ENCODE measurements at regions not wholly inside any gene's neighbourhood (a gene's known extent, or its start where the extent isn't known, plus 50 kb on each side); places are given as distances from the start of the nearest gene placed in this dataset.

DNA sequence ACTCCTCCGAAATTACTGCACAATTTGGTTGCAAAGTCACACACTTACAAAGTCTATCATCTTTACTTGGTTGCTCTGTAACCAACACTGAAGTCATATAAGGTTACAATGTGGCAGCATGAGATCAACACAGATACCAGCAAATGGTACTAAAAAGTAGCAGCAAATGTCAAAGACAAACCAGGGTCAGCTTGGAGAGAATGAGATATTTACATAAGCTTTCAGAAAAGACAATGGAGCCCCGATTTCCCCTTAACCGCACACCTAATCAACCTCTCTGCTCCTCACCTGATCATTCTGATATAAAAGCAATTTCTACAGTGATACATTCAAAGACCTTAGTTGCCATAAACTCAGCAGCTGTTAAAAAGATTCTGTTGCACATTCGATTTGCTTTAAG lies 76.4 kb upstream of the FOXN3 start:
- Histone ChIP-seq H3K27ac (replicated peaks in 1 of 4) (no peak overlapping the region), H3K36me3 (no peaks in the 10 kb centered on the region), H3K4me1 (peaks cover 5 to 18% (median 16%) of the 10 kb centered on the region in 4 donors), H3K27me3 (no peaks in the 10 kb centered on the region), H3K4me3 (no peak overlapping the region), H3K9me3 (no peaks in the 10 kb centered on the region)
- TF ChIP-seq POLR2AphosphoS5 (IDR thresholded peaks at IDR 0.05) (no peak), POLR2A (IDR thresholded peaks at IDR 0.05; ENCODE audit: low read depth) (no peak), EP300 (IDR thresholded peaks at IDR 0.05) (no peak)
- TF ChIP-seq, protein P1, sequence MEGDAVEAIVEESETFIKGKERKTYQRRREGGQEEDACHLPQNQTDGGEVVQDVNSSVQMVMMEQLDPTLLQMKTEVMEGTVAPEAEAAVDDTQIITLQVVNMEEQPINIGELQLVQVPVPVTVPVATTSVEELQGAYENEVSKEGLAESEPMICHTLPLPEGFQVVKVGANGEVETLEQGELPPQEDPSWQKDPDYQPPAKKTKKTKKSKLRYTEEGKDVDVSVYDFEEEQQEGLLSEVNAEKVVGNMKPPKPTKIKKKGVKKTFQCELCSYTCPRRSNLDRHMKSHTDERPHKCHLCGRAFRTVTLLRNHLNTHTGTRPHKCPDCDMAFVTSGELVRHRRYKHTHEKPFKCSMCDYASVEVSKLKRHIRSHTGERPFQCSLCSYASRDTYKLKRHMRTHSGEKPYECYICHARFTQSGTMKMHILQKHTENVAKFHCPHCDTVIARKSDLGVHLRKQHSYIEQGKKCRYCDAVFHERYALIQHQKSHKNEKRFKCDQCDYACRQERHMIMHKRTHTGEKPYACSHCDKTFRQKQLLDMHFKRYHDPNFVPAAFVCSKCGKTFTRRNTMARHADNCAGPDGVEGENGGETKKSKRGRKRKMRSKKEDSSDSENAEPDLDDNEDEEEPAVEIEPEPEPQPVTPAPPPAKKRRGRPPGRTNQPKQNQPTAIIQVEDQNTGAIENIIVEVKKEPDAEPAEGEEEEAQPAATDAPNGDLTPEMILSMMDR (IDR thresholded peaks at IDR 0.05), result no peak
- no peak for DNase-seq (ENCODE audit: extremely low spot score)
- intact Hi-C loops (cut with DNase I), result no loop called here
- WGBS, result 93% methylated on average over 4 of the region's 4 CpGs

GRCh38 chr14:89491711-89492381 lies 74.8 kb upstream of the FOXN3 start:
- H3K4me1 ChIP-seq, result peaks cover 5 to 18% (median 16%) of the 10 kb centered on the region in 4 donors
- TF ChIP-seq EP300 (IDR thresholded peaks at IDR 0.05) (no peak), POLR2AphosphoS5 (IDR thresholded peaks at IDR 0.05) (no peak), POLR2A (IDR thresholded peaks at IDR 0.05; ENCODE audit: low read depth) (no peak)
- TF ChIP-seq, protein P1 (IDR thresholded peaks at IDR 0.05), result no peak
- intact Hi-C loops (cut with DNase I), result no loop called here
- no peaks in the 10 kb centered on the region for H3K36me3 ChIP-seq
- H3K27ac ChIP-seq (replicated peaks in 1 of 4), result no peak overlapping the region
- H3K9me3 ChIP-seq, result no peaks in the 10 kb centered on the region
- no peak overlapping the region for H3K4me3 ChIP-seq
- no peak for DNase-seq (ENCODE audit: extremely low spot score)
- no peaks in the 10 kb centered on the region for H3K27me3 ChIP-seq
- 73% methylated on average over 8 of the region's 8 CpGs for WGBS

GRCh38 chr14:89490466-89490865 lies 73.4 kb upstream of the FOXN3 start:
- 91% methylated on average over 5 of the region's 5 CpGs for WGBS
- peaks cover 0 to 4% (median 0%) of the 10 kb centered on the region in 4 donors for H3K36me3 ChIP-seq
- DNase-seq (ENCODE audit: extremely low spot score), result no peak
- H3K4me1 ChIP-seq, result peaks cover 5 to 18% (median 16%) of the 10 kb centered on the region in 4 donors
- no peaks in the 10 kb centered on the region for H3K9me3 ChIP-seq
- peak overlapping the region; percentile 46 to 64 (median 56) for H3K27ac ChIP-seq (replicated peaks in 1 of 4)
- intact Hi-C loops (cut with DNase I), result no loop called here
- H3K27me3 ChIP-seq, result no peaks in the 10 kb centered on the region
- H3K4me3 ChIP-seq, result peak overlapping the region; percentile 40 to 45 (median 43)
- TF ChIP-seq, protein P1 (IDR thresholded peaks at IDR 0.05), result no peak
- TF ChIP-seq POLR2AphosphoS5 (IDR thresholded peaks at IDR 0.05), result no peak
- no peak for TF ChIP-seq EP300 (IDR thresholded peaks at IDR 0.05)
- no peak for TF ChIP-seq POLR2A (IDR thresholded peaks at IDR 0.05; ENCODE audit: low read depth)

DNA sequence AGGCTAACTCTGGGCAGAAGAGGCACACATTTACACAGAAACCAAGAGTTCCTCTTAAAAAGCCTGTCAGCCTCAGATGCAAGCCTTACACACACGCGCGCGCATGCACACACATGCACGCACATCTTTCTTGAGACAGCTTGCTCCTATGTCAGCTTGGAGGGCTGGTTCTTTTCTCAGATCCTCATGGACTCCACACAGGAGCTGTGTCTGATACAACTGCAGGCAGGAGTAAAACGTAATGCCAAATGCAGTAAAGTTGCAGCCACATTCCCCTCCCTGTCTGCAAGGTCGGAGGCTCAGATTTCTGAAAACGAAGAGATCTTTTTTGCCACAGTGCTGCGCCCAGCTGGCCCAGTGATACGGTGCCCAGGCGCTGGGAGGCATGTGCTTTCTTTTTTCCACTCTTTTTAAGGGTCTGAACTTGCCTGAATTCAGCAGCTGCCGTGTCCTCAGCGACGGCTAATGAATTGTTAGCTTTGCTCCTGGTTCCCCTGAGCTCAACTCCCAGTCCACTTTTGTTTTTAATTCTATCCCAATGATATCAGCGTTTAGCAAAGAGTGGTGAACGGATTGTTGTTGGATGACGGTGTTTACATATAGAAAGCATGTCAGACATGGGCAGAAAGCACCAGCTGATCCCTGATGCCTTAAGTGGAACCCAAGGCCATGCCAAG lies 72.9 kb upstream of the FOXN3 start:
- no peaks in the 10 kb centered on the region for H3K9me3 ChIP-seq
- DNase-seq (ENCODE audit: extremely low spot score), result no peak
- intact Hi-C loops (cut with DNase I), result no loop called here
- H3K36me3 ChIP-seq, result peaks cover 0 to 9% (median 0%) of the 10 kb centered on the region in 4 donors
- peaks cover 5 to 18% (median 16%) of the 10 kb centered on the region in 4 donors for H3K4me1 ChIP-seq
- no peaks in the 10 kb centered on the region for H3K27me3 ChIP-seq
- peak overlapping the region; percentile 40 to 45 (median 43) for H3K4me3 ChIP-seq
- peak overlapping the region; percentile 46 to 64 (median 56) for H3K27ac ChIP-seq (replicated peaks in 1 of 4)
- TF ChIP-seq EP300 (IDR thresholded peaks at IDR 0.05) (no peak), POLR2AphosphoS5 (IDR thresholded peaks at IDR 0.05) (no peak), POLR2A (IDR thresholded peaks at IDR 0.05; ENCODE audit: low read depth) (no peak)
- TF ChIP-seq, protein P1 (IDR thresholded peaks at IDR 0.05), result no peak
- 45% methylated on average over 17 of the region's 17 CpGs for WGBS

Data from esophagus muscularis mucosa (tissue), 4 donors.